HG03175 (cell line): ENCODE measurements at regions not wholly inside any gene's neighbourhood (a gene's known extent, or its start where the extent isn't known, plus 50 kb on each side); places are given as distances from the start of the nearest gene placed in this dataset.

ENCODE experiments used
- ATAC-seq: cut with Tn5 transposase; IDR thresholded peaks from one replicate; pipeline ENCODE4 v1.9.1; 2021; ENCODE audit warnings: mild to moderate bottlenecking, moderate library complexity; ENCODE audit not compliant: unreplicated experiment

DNA sequence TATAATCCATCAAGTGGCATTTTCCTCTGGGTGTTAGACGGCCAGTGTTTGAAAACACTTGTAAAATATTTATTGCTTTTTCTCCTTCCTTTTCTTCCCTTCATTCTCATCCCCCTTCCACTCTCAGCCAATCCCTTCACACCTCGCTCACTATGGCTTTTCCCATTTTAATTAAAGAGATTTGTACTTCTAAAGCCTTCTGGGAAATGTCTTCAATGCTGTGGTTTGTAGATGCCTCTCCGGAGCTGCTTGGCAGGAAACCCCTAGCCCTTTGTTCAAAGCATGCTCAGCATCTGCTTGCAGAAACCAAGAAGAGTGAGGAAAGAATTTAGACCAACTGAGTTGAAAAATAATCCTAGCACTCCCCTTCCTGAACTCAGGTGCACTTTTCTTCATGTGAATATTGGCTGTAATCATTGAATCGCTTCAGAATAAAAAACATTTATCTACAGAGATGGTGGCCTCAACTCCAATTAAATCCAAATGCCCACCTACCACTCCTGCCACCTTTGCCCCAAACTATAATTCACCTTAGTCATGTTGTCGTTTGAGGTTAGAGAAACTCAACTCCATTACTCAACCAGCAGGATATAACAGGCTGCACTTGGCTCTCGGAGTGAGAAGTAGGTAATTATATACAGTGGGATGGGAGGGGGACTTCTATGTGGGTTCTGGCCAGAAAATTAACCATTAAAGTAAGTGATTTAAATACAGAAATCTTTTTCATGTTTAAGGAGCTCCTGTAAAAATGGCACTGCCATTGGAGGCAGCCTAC lies 659.4 kb upstream of the CAMK1G start:
- no peak for ATAC-seq

DNA sequence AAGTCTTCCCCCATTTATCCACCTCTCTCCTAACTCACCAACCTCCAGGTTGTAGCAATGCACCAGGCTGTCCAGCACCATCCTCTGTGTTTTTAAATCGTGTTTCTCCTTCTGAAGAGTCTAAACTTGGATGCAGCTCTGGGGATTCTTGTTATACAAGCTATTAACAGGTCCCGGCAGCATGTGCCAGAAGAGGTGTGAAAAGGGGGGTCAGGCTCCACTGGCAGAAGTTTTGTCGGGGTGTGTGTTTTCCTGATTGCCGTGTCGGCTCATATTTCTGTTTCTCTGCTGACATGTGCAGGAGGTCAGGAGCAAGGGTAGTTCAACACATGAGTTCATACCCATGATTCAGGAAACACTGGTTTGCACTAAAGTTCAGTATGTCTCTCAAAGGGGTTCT lies 658.6 kb upstream of the CAMK1G start:
- no peak for ATAC-seq

- ATAC-seq, result no peak
These were observed 655.0 kb upstream of the CAMK1G start for GRCh38 chr1:208928349-208929010.

GRCh38 chr1:208929575-208929974 lies 653.9 kb upstream of the CAMK1G start:
- ATAC-seq, result no peak

- no peak for ATAC-seq
These were observed 651.6 kb upstream of the CAMK1G start for GRCh38 chr1:208931936-208932335.

GRCh38 chr1:208933984-208934525 lies 649.5 kb upstream of the CAMK1G start:
- no peak for ATAC-seq

DNA sequence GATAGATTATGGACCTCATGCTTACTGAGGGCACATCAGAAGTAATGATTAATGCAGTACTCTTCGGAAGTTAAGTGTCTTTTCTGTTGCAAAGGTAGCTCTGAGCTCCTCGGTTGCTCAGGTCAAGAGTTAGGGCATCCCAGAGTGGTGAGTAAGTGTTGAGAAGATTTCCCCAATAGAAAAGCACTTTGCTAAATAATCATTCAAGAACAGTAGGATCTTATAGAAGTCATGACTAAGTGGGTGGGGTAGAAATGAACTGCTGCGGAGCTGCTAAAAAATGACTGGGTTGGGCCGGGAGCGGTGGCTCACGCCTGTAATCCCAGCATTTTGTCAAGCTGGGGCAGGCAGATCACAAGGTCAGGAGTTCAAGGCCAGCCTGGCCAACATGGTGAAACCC lies 648.6 kb upstream of the CAMK1G start:
- no peak for ATAC-seq

- ATAC-seq, result no peak
These were observed 647.9 kb upstream of the CAMK1G start for GRCh38 chr1:208935517-208936187.

GRCh38 chr1:208939537-208940085 lies 643.9 kb upstream of the CAMK1G start:
- ATAC-seq, result no peak

- no peak for ATAC-seq
These were observed 641.0 kb upstream of the CAMK1G start for GRCh38 chr1:208942394-208943130.

DNA sequence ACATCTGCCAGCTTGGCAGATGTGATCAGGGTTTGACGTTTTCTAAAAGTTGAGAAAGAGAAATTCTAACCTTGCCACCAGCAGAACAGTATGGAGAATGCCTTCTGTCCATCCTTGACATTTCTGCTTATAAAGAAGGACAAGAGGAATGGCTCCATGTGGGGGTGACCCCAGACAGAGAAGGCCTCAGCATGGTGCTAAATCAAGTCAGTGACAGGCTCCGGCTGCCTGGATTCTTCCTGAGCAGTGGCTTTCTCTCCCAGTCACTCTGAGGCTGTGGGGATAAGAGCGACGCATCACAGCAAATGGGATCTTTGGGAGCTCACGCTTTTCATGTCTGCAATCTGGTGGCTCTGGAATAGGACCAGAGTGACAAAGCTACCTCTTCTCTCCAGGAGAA lies 640.2 kb upstream of the CAMK1G start:
- no peak for ATAC-seq

DNA sequence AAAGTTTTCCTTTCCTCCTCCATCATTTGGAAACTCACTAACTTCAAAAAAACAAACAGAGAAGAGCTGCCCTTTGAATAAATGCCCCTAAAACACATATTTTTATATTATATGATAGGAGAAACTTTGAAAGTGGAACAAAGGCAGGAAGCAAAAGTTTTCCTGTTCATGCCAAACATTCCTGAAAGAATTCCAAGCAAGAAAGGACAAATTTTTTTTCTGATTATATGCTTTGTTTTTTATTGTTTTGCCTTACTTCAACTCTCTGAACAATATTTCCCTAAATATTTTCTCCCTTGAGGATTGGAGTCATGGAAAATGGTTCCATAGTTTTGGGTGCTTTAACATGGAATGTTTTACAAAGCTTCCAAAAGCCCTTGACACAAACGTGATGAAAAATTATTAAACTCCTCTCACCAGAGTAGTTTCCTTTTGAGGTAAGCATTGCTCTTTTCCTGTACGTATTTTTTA lies 638.5 kb upstream of the CAMK1G start:
- ATAC-seq, result no peak

DNA sequence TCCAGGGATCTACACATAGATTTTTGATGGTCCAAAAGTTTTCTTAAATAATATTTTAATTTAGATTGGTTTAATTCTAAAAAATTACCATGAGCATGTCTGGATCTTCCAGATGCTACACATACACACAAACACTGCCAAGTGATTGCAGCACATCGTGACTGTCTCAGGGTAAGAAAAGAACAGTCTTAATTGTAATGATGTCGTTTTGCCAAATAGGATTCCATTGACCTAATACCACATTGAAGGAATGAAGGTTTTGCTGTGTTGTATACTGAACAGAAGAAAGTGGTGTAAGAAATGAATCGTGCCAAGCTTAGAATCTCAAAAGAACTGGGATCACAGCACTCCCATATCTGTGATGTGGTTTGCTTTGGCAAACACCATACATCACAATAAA lies 633.3 kb upstream of the CAMK1G start:
- ATAC-seq, result no peak

DNA sequence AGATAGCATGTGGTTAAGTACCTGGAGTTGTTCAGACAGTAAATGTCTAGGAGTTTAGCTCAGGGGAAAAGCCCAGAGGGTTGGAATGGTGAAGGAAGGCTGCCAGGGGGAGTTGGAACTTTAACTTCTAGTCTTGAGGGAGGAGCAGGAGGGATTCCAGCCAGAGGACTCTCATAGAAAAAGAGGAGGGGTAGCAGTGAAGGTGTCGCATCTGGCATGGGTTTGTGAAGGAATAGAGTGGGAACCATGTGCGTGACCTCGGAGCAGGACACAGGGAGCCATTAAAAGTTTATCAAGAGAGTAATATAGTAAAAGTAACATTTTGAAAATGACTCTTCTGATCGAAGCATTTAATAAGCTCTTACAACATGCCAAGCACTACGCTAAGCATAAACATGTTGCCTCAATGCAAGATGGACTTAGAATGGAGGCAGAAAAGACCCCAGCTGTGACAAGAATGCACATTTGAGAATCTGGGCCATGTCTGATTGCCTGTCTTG lies 632.4 kb upstream of the CAMK1G start:
- no peak for ATAC-seq

DNA sequence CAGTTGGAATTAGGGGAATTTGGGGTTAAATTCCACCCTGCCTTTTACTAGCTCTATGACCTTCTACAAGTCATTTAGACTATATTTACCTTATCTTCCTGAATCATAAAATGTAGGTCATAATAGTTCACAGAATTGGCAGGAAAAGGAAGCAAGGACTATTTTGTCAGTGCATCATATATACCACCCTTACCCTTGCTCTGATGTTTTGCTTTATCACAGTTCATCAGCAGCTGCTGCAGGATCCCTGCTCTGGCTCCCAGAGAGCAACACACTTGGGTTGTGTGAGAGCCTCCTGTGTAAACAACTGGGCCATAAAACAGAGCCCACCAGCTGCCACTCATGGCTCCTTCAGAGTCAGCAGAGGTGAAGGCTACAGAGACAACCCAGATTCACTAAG lies 631.6 kb upstream of the CAMK1G start:
- no peak for ATAC-seq

GRCh38 chr1:208962867-208963266 lies 620.6 kb upstream of the CAMK1G start:
- ATAC-seq, result no peak

DNA sequence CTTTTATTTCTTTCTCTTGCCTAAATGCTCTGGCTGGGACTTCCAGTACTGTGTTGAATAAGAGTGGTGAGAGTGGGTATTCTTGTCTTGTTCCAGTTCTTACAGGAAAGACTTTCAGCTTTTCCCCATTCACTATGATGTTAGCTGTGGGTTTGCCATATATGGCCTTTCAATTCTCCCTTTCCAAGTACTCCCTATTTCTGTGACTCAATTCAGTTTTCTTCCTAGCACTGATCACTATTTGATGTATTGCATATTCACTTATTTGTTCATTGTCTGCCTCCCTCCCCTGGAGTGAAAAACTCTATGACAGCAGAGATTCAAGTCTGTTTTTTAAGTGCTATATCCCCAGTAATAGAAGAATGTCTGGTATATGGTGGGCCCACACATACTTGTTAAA lies 618.2 kb upstream of the CAMK1G start:
- ATAC-seq, result no peak

- ATAC-seq, result no peak
These were observed 616.2 kb upstream of the CAMK1G start for GRCh38 chr1:208967334-208967733.

DNA sequence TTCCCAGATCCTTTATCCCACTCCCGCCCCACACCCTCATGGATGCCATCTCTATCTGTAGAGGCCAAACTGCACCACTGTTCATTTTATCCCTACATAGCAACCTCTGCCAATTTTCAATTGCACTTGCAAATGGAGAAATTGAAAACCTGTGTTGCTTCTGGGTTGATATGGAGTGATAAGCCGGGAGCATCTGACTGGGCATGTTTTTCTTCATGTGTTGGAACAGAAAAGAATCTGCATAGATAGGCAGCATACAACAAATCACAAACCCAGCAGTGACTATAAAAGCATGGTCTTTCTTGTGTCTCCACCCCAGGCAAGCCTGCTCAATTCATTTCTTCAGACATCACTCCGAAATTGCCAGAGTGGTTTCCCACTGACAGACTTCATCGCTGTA lies 608.8 kb upstream of the CAMK1G start:
- ATAC-seq, result no peak

DNA sequence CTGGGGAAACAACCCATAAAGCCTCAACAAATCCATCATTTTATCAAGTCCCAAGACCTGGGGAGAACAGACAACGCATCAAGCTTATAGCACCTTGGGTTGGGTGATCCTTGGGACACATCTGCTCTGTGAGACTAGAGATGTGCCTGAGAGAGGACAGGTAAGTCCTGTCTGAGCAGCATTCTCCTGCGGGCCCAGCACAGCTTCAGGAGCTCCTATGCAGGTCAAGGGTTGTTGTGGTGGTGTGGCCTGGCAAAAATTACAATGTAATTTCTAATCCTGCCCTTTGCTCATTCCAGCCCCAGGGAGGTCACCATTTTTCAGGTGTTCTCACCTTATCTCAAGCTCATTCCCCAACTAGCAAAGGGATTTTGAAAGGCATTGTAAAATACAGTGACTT lies 608.1 kb upstream of the CAMK1G start:
- no peak for ATAC-seq

DNA sequence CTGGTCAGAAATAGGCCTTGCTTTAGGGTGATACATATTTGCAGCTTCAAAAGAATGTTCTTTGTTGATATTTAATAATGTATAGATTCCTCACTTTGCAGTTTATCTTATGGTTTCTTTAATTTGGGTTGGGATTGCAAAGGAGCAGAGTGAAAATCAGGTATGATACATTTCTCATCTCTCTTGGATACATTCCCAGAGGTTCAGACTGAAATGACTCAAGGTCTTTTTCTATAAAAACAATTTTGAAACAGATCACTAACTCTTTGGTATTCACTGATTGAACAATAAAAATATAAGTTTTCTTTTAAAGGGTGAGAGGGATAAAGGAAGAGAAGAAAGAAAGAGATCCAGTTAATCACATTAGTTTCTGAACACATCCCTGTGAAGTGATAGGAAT lies 606.5 kb upstream of the CAMK1G start:
- ATAC-seq, result no peak
